ENCODE measurements at regions not wholly inside any gene's neighbourhood (a gene's known extent, or its start where the extent isn't known, plus 50 kb on each side); places are given as distances from the start of the nearest gene placed in this dataset.
"Not testable (repeated sequence)": the region's sequence is repeated elsewhere in the genome, so short reads cannot be mapped to it uniquely, and the experiment has no call there.

DNA sequence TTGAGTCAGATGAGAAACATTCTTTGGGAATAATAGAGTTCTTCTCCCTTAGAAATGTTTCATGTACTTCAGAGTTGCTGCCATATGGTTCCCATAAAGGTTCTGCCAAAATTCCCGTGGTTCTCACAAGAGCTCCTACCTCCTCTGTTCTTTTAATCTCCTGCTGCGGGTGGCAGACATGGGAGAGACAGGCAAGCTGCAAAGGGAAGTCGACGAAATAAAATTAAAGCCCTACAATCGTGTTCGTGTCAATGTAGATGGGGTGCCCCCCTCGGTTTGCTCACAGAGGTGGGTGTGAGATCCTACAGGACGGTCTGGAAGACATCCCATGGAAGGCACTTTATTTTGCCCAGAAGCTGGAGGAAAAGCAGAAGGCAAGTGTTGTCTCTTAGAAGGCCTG lies 276.0 kb downstream of the RWDD3 start:
- no peak for DNase-seq (ENCODE audit: extremely low read depth, low read depth)

DNA sequence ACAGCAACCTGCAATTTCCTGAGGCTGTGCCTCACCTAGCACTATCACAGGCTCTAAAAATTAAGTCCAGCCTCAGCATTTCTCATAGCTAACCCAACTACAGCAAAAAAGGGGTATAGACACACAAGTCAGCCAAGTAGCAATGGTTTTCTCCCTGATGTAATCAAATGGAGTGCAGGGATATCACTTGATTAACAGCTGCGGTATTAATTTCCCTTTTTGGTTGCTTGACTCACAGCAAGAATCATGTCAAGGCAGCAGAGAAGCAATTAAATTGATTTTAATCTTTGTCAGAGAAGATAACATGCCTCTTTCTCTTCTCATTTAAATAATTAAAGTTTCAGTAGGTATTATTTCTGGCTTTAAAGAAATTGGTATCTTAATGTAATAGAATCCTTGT lies 278.9 kb downstream of the RWDD3 start:
- no peak for DNase-seq (ENCODE audit: extremely low read depth, low read depth)

DNA sequence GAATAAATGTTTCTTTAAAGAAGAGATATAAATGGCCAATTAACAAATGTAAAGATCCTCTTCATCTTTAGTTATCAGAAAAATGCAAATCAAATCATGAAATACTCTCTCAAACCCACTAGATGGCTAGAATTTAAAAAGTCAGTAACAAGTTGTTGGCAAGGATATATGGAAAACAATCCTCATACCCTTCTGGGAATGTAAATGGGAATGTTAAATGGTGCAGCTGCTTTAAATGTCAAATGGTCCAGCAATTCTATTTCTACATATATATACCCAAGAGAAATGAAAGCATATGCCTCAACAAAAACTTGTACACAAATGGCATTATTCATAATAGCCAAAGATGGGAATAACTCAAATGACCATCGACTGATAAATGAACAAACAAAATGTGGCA lies 283.5 kb downstream of the RWDD3 start:
- DNase-seq (ENCODE audit: extremely low read depth, low read depth) = no peak

DNA sequence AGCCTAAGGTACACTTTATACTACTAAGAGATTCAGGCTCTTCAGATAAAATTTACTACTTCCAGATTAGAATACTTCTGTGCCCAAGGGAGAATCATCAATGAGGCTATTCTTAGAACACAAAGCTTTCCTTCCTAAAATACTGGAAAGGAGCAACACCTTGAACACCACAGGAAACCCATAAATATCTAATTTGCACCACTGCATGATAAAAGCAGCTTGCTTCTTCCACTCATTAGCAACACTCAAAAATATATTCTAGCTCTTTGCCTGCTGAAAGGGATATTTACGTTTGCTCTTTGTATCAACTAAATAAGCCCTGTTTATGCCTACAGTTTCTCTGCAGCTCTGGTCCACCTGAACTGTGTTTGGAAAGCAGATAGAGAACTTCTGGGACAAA lies 284.3 kb downstream of the RWDD3 start:
- no peak for DNase-seq (ENCODE audit: extremely low read depth, low read depth)

DNA sequence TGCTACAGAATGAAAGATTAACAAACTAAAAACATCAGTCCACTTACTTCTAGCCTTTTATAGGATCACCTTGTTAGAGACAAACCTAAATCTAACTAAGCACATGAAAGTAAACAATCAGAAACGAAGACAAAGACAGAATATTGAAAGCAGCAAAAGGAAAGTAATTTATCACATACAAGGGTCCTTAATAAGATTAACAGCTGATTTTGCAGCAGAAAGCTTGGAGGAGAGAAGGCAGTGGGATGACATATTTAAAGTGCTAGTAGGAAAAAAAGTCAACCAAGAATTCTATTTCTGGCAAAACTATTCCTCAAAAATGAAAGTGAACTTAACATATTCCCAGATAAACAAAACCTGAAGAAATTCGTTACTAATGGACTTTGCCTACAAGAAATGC lies 286.4 kb downstream of the RWDD3 start:
- DNase-seq (ENCODE audit: extremely low read depth, low read depth) = no peak

DNA sequence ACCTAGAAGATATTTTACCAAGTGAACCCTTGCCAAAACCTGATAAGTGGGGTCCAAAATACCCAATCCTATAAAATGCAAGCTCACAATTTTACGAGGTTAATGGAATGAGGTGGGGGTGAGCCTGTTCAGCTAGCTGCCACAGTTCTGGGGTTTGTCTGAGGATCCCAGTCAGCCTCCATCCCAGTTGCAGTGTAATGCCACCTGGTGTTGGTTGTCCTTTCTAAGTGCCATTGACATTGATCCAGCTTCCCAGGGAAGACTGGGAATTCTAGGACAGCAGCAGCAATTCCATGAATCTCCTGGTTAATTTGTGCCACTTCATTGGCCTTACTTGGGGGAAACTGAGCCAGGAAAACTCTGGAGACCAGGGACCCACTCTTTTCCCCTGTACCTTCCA lies 298.3 kb downstream of the RWDD3 start:
- no peak for DNase-seq (ENCODE audit: extremely low read depth, low read depth)

DNA sequence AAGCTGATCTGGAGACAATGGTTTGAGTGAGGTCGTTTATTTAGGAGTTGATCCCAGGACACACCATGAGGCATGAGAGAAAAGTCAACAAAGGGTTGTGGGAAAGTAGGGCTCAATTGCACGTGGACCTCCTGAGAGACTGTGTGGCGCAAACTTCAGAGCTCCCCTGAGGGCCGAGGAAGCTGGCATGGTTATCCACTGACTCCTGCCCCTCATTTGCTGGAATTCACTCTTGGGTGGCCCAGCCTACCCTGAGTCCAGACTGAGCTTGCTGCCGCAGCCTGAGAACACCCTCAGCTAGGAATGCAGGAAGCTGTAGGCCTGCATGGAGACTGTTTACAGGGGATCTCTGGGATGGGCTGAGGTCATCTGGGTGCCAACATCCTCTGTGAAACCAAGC lies 301.0 kb downstream of the RWDD3 start:
- DNase-seq (ENCODE audit: extremely low read depth, low read depth) = no peak

DNA sequence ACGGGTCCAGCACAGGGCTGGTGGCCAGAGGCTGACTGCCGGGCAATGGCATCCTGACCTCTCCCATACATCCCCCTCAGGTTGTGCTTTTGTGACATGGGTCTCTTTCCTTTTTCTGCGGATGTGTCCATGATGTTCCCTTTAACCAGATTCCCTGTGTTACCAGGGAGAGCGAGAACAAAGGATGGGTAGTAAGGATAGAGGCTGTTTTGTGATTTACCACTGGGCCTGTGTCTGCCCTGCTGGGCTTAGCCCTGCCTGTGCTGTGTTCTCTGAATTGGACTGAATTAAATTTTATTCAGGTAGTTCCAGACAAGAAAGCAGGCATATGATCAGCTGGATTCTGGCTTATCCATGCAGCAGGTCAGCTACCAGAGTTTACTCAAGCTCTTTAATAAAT lies 301.6 kb downstream of the RWDD3 start:
- no peak for DNase-seq (ENCODE audit: extremely low read depth, low read depth)

DNA sequence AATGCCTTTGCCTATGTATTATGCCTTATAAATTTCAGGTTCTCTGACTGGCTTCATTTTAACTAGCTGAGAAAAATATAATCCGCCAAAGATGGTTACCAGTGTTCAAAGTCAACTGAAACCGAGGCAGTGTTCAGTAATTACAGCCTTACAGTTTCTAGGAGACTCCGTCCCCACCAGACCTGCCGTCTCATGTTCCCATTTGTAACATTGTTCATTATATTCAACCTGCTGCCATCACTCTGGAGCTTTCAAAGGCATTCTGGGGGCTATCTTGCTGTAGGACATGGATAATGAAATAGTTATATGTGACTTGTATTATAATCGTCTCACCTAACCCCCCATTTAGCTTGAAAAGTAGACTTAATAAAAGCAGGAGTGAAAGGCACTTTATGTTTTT lies 302.5 kb downstream of the RWDD3 start:
- DNase-seq (ENCODE audit: extremely low read depth, low read depth) = no peak

DNA sequence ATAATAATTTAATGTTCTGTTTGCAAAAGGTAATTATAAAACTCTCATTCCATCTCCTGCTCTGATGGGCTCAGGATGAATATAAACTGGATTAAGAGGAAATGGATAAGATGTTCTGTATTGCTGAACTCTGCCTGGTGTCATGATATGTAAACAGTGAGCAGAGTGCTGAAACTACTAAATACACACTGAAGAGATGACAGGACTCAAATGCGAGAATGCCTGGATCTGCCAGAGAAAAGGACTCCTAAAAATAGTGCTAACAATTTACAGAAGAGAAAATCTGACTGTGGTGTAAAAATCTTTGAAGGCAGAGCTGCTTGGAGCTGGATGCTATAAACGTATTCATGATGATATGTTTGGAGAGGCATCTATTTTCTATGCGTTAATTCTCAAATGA lies 303.2 kb downstream of the RWDD3 start:
- DNase-seq (ENCODE audit: extremely low read depth, low read depth) = no peak

DNA sequence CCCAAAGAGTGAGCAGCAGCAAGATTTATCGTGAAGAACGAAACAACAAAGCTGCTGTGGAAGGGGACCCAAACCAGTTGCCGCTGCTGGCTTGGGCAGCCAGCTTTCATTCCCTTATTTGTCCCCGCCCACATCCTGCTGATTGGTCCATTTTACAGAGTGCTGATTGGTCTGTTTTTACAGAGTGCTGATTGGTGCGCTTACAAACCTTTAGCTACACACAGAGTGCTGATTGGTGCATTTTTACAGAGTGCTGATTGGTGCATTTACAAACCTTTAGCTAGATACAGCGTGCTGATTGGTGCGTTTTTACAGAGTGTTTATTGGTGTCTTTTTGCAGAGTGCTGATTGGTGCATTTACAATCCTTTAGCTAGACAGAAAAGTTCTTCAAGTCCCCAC lies 304.2 kb downstream of the RWDD3 start:
- not testable (repeated sequence) for DNase-seq (ENCODE audit: extremely low read depth, low read depth)

DNA sequence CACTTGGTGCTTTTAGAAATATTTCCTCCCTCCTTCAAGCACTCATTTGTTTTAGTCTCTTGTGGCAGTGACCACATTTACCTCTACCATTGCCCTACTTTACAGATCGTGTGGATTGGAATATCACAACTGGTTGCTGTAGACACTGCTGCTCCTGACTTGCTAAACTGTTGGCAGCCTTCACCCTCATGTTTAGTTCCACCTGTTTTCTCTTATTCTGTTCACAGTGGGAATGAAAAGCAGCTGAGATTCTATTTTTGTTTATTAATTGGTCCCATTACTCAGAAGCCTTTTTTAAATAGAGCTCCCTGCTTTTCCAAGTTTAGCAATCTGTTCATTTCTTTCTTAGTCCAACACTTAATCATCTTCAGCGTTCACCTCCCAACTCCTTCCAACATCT lies 308.9 kb downstream of the RWDD3 start:
- no peak for DNase-seq (ENCODE audit: extremely low read depth, low read depth)

DNA sequence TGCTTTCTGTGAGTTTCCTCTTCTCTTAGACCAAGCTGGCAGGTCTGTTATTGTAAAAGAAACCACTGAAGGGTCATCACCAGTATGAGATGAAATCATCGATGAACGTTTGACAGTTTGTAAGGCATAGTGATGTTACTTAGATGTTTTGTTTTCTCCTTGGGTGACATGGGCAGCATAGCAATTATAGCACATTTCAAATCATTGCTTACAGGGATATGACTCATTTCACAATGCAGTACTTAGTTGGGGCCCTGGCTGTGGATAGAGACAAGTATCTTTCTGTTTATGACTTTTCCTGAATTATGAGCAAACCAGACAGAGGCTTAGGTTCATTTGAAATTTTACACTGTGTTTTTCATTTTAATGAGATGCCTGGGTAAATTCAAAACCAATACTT lies 313.0 kb downstream of the RWDD3 start:
- no peak for DNase-seq (ENCODE audit: extremely low read depth, low read depth)

DNA sequence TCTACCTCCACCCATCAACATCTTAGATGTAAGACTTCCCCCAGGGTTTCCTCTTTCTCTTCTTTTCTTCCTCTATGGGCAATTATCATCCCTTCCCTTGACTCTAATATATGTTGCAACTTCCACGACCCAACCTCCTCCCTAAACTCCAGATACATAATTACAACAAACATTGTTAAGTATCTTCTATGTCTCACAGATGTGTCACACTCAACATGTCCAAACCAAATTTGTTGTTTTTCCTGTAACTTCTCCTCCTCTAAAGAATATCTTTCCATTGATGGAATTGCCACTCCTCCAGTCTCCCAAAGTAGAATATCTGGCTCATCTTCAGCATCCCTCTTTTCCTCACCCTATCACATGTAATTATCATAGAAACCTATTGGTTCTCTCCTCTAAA lies 314.2 kb downstream of the RWDD3 start:
- no peak for DNase-seq (ENCODE audit: extremely low read depth, low read depth)

DNA sequence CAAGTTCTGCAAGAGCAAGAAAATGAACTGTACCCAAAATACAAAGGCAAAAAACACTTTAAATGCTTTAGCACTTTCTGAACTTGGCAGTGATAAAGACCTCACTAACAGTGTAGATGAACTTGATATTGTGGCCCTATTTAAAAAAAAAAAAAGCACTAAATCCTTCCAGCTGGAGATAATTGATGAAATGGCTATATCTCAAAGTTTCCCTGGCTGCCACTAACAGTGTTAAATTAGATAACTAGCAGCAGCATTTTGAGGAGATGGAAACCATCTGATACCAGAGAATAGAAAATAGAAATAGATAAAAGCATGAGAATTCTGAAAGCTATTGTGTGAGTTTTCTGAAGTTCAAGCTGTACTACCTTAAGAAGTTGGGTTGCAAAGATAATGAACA lies 317.2 kb downstream of the RWDD3 start:
- no peak for DNase-seq (ENCODE audit: extremely low read depth, low read depth)

DNA sequence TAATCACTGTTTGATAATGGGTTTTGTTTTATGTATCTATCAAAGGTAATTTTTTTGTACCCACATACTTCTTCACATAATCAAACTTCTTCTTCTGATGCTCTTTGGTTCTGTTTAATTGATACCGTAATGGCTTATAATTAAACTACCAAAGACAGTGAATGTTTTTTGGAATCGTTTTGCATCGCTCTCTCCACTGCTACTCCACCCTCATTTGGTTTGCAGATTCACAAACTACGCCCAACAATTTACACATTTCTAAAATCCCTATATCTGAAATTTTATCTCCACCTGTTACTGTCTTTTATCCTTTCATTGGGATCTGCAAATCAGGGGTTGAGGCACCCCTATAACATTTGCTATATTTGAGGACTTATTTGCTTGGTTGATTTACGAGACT lies 319.6 kb downstream of the RWDD3 start:
- DNase-seq (ENCODE audit: extremely low read depth, low read depth) = no peak

DNA sequence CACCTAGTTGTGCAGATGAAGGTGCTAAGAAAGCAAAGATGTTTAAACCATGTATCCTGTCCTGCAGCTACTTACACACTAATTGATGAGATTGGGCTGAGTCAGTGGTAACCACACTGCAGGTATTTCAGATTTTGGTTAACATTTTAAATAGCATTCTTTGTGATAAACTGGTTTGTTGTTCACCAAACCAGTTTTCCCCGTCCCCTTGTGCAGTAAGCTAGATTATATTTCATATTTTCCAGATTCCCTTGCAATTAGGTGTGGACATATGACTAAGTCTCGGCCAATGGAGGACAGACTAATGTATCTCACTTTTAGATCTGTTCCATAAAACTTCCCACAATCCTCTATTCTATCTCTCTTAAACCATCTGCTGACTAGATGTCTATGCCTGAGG lies 320.4 kb downstream of the RWDD3 start:
- DNase-seq (ENCODE audit: extremely low read depth, low read depth) = no peak

DNA sequence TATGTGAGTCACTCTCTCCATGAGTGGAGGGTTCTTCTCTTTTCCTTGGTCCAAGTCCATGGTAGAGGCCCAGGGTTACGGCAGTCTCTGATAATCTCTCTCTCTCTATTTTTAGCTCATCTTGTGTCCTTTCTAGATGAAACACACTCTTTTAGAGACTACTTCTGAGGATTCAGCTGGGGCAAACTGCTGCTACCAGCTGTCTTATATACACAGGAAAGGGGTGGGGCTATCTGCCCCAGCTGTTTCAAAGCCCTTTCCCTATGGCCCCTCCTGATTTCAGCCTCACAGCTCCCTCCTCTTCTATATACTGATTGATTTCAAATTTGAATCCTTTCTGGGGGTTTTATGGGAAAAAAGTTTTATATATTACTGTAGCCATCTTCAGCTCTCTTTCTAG lies 324.8 kb downstream of the RWDD3 start:
- no peak for DNase-seq (ENCODE audit: extremely low read depth, low read depth)

DNA sequence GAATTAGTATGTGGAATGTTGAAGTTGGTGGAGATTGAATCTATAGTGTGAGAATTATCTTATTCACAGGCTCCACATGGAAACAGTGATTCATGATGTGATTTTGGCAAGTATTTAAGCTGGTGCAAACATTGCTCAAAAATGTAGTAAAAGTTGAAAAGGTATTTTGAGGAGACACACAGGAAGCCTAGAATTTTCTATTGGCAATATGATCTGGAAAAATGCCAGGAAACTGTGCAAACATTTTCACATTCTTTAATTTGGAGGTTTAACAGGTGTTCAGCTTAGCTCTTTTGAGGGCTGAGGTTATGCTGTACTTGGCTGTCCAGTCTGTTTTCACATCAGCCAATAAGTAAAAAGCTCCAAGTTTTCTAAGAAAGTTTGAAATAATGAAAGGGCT lies 327.3 kb downstream of the RWDD3 start:
- no peak for DNase-seq (ENCODE audit: extremely low read depth, low read depth)

DNA sequence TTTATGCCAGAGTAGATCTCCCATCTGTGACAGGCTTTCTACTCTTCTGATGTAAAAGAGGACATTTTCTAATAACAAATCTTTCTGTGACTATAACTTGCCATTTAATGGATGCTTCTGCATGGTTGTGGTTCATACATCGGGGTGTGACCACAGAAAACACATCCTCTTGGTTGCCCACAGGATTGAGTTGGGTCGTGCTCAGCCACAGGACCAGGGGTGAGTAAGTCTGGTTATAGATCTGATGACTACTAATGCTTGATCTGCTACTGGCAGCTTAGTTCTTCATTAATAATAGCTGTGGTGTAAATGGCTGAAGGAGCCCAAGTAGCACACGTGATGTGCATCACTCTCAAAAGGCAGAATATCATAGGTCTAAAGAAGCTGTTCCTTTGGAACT lies 328.2 kb downstream of the RWDD3 start:
- no peak for DNase-seq (ENCODE audit: extremely low read depth, low read depth)

DNA sequence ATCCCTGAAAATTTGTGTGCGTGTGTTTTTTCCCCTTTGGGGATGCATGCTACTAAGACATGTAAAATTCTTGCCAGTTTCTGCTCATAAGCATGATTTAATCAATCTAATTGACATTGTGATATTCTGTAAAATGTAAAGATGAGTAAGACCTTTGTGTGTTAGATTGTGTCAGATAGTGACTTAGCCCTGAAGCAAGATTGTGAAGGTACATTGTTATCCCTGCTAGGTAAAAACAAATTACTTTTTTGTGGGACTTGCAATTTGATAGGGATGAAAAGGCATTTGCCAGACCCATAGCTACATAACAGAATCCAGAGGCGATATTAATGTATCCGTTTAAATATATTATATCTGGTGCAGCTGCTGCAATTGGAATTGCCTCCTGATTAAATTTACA lies 338.0 kb downstream of the RWDD3 start:
- no peak for DNase-seq (ENCODE audit: extremely low read depth, low read depth)

DNA sequence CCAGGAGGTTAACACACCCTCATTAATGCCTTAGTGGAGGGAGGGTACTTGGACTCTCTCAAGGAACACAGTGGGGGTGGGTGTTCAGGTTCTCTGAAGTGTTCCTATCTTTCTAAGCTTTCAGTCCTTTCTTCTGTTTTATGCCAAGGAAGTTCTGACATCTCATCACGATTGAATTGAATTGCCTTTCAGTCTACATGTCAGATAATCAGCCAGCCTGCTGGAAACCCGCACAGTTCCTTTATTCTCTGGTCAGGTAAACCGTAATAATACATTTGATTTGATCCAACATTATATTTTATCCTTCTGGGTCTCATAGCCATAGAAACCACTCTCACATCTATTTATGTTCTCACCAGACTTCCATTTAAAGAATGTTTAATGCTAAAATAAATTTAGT lies 339.0 kb downstream of the RWDD3 start:
- DNase-seq (ENCODE audit: extremely low read depth, low read depth) = no peak

DNA sequence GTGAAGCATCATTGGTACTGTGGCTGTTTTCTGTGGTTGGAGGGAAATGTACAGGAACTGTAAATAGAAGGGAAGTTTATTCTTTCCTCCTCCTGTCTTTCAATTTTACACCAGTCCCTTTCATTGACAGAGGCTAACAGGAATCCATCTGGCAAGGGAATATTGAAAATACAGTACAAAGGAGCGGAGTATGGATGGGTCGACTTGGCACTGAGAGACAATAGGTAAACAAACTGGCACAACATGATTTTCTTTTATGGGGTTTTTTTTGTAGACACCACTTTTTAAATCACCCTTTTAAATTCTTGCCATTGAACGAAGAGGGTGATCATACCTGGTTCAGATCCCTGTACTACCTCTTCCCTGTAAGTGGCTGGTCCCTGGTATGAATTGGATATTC lies 341.3 kb downstream of the RWDD3 start:
- no peak for DNase-seq (ENCODE audit: extremely low read depth, low read depth)

DNA sequence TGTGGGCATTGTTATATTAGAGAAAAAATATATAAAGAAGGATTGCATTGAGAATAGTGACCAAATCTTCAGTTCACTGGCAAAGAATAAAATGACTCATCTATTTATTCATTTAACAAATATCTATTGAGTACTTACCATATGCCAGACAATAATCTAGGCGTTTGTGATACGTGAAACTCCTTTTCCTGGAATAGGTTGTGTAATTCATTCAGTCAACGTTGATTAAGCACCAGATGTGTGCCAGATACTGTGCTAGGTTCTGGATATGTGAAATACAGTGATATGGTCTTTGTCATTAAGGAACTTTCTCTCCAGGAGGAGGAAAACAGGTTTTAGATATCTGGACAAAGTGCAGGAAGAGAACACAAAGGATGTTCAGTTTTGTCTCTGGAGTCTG lies 344.5 kb downstream of the RWDD3 start:
- DNase-seq (ENCODE audit: extremely low read depth, low read depth) = no peak
